ENCODE measurements at regions not wholly inside any gene's neighbourhood (a gene's known extent, or its start where the extent isn't known, plus 50 kb on each side); places are given as distances from the start of the nearest gene placed in this dataset.

- DNase-seq, result no peak
- H3K27ac Mint-ChIP-seq, result no peak overlapping the region
- no peaks in the 10 kb centered on the region for H3K79me1 ChIP-seq (ENCODE audit: insufficient read depth, low read depth, low read length, poor library complexity, severe bottlenecking)
Observed at GRCh38 chr12:63301311-63301710, 150.3 kb upstream of the AVPR1A start.

More at GRCh38 chr12:63301311-63301710, 150.3 kb upstream of the AVPR1A start:
- Histone ChIP-seq H4K91ac (ENCODE audit: insufficient read length, low read depth, low read length) (no peak overlapping the region), H2AK5ac (ENCODE audit: insufficient read length, low read length) (no peak overlapping the region), H4K5ac (ENCODE audit: insufficient read length, low read depth, low read length) (no peak overlapping the region), H3K9ac (ENCODE audit: extremely low read depth, insufficient read length, low read length) (no peak overlapping the region), H3K4me2 (ENCODE audit: insufficient read depth, insufficient read length, low read length) (no peak overlapping the region), H2BK12ac (ENCODE audit: insufficient read length, low read depth, low read length) (no peak overlapping the region), H2BK120ac (ENCODE audit: low read depth, low read length, poor library complexity, severe bottlenecking) (no peak overlapping the region), H4K20me1 (ENCODE audit: control insufficient read depth, insufficient read depth, insufficient read length) (no peaks in the 10 kb centered on the region), H3K27ac (ENCODE audit: insufficient read length, low read depth, low read length) (no peak overlapping the region), H2BK5ac (ENCODE audit: insufficient read length, low read length) (no peak overlapping the region), H2BK20ac (ENCODE audit: low read depth, low read length, poor library complexity, severe bottlenecking) (no peak overlapping the region), H3K4ac (ENCODE audit: low read depth, low read length) (no peak overlapping the region), H3K18ac (ENCODE audit: insufficient read length, low read depth, low read length) (no peak overlapping the region), H3K23me2 (ENCODE audit: insufficient read length, low read depth, low read length, poor library complexity, severe bottlenecking) (no peaks in the 10 kb centered on the region), H3K14ac (ENCODE audit: insufficient read depth, low read length) (no peak overlapping the region), H3K79me2 (ENCODE audit: insufficient read depth, low read length) (no peaks in the 10 kb centered on the region), H3K56ac (ENCODE audit: insufficient read length, low read depth, low read length) (no peak overlapping the region), H4K8ac (replicated peaks; ENCODE audit: insufficient read length, low read depth, low read length) (no peak overlapping the region), H3K4me1 (ENCODE audit: insufficient read depth, low read length) (no peaks in the 10 kb centered on the region; the same call in 1 of the 2 replicates), H2AFZ (ENCODE audit: low read length) (no peak overlapping the region), H2BK15ac (ENCODE audit: low read depth, low read length) (no peak overlapping the region), H3K27me3 (ENCODE audit: insufficient read depth, low read length) (no peaks in the 10 kb centered on the region), H3K9me3 (ENCODE audit: control insufficient read depth, low read depth, low read length) (no peaks in the 10 kb centered on the region), H3K23ac (ENCODE audit: insufficient read length, low read depth, low read length) (no peak overlapping the region), H3T11ph (ENCODE audit: low read length) (no peak overlapping the region)
- Mint-ChIP-seq H3K4me1 (peaks cover 11 to 12% of the 10 kb centered on the region in 2 experiments; a peak in 3 of 4 replicates), H3K36me3 (ENCODE audit: insufficient read depth in 1 of 3, low read depth in 3 of 3) (no peaks in the 10 kb centered on the region), H3K27me3 (ENCODE audit: low read depth) (no peaks in the 10 kb centered on the region), H3K9me3 (no peaks in the 10 kb centered on the region), H3K4me3 (no peak overlapping the region)
- TF ChIP-seq, protein P1, sequence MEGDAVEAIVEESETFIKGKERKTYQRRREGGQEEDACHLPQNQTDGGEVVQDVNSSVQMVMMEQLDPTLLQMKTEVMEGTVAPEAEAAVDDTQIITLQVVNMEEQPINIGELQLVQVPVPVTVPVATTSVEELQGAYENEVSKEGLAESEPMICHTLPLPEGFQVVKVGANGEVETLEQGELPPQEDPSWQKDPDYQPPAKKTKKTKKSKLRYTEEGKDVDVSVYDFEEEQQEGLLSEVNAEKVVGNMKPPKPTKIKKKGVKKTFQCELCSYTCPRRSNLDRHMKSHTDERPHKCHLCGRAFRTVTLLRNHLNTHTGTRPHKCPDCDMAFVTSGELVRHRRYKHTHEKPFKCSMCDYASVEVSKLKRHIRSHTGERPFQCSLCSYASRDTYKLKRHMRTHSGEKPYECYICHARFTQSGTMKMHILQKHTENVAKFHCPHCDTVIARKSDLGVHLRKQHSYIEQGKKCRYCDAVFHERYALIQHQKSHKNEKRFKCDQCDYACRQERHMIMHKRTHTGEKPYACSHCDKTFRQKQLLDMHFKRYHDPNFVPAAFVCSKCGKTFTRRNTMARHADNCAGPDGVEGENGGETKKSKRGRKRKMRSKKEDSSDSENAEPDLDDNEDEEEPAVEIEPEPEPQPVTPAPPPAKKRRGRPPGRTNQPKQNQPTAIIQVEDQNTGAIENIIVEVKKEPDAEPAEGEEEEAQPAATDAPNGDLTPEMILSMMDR (conservative IDR thresholded peaks at IDR 0.05), result no peak
